ENCODE measurements at regions not wholly inside any gene's neighbourhood (a gene's known extent, or its start where the extent isn't known, plus 50 kb on each side); places are given as distances from the start of the nearest gene placed in this dataset.

- Histone ChIP-seq H3K36me3 (ENCODE audit: control insufficient read depth in 1 of 2, insufficient read depth in 2 of 2, low read length in 2 of 2) (no peaks in the 10 kb centered on the region), H4K20me1 (ENCODE audit: insufficient read depth) (no peaks in the 10 kb centered on the region), H3K27me3 (ENCODE audit: insufficient read depth, low read length) (no peaks in the 10 kb centered on the region), H3K9ac (ENCODE audit: low read length) (no peak overlapping the region), H3K79me2 (ENCODE audit: insufficient read depth, low read length) (no peaks in the 10 kb centered on the region), H2AFZ (ENCODE audit: low read depth, low read length, poor library complexity, severe bottlenecking) (no peak overlapping the region), H3K4me1 (ENCODE audit: control insufficient read depth in 1 of 2, insufficient read depth in 2 of 2, low read length in 2 of 2) (no peaks in the 10 kb centered on the region), H3K4me2 (ENCODE audit: low read length) (no peak overlapping the region), H3K4me3 (replicated peaks in 1 of 2; ENCODE audit: low read depth in 1 of 2, low read length in 2 of 2) (no peak overlapping the region), H3K9me2 (ENCODE audit: insufficient read depth) (no peaks in the 10 kb centered on the region), H3K9me3 (ENCODE audit: control insufficient read depth in 1 of 2, insufficient read depth in 1 of 2, low read depth in 1 of 2, low read length in 2 of 2) (peaks cover 8 to 11% of the 10 kb centered on the region in 2 experiments; a peak in 2 of 4 replicates), H3K27ac (ENCODE audit: low read depth, low read length) (no peak overlapping the region)
- ATAC-seq, result no peak
- TF ChIP-seq MAX (IDR thresholded peaks at IDR 0.05) (no peak), ZFX (IDR thresholded peaks at IDR 0.05) (no peak), EGR1 (IDR thresholded peaks at IDR 0.05; ENCODE audit: low read depth) (no peak), ELF1 (IDR thresholded peaks at IDR 0.05; ENCODE audit: borderline replicate concordance, low read depth) (no peak), REST (IDR thresholded peaks at IDR 0.05; ENCODE audit: low read depth) (no peak), POLR2A (IDR thresholded peaks at IDR 0.05; ENCODE audit: borderline replicate concordance, extremely low read depth, insufficient read depth, insufficient read length) (no peak)
- intact Hi-C loops (cut with micrococcal nuclease), result no loop called here
- CTCF ChIA-PET, result no interaction called here
- RAD21 ChIA-PET (ENCODE audit: low non-redundant PET in 1 of 2, low total read pairs in 2 of 2, uncharacterized antibody in 2 of 2, unreplicated experiment in 2 of 2), result no interaction called here
- POLR2A ChIA-PET, result no interaction called here
- BruUV-seq (replicated peaks), result no TSS peak
- DNase-seq (ENCODE audit: low read depth, low spot score), result no peak
Observed at GRCh38 chr16:6157806-6158205, 1060.2 kb upstream of the EEF2KMT start.

DNA sequence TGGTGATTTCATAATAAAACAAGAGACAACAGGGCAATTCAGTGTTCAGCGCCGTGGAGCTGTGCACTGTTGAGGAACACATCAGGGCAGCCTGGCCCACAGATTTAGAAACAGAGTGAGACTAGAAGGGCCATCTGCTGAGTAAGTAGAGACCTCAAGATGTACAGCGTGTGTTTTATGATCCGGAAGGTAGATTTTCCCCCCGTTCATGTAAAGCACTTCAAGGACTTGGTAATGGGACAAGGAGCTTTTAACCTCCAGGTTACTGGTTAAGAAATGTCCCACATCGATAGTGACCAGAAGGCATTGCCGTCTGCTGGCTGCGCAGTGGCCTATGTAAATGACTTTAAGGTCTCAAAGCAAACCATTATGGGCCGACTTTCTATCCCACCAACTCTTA is 1057.7 kb upstream of the EEF2KMT start:
- no peak overlapping the region for H2AFZ ChIP-seq (ENCODE audit: low read depth, low read length, poor library complexity, severe bottlenecking)
- DNase-seq (ENCODE audit: low read depth, low spot score) (no peak), ATAC-seq (no peak)
- H3K9ac ChIP-seq (ENCODE audit: low read length), result no peak overlapping the region
- intact Hi-C loops (cut with micrococcal nuclease), result no loop called here
- H3K4me1 ChIP-seq (ENCODE audit: control insufficient read depth in 1 of 2, insufficient read depth in 2 of 2, low read length in 2 of 2), result no peaks in the 10 kb centered on the region
- H3K79me2 ChIP-seq (ENCODE audit: insufficient read depth, low read length), result no peaks in the 10 kb centered on the region
- H3K9me2 ChIP-seq (ENCODE audit: insufficient read depth), result no peaks in the 10 kb centered on the region
- no peaks in the 10 kb centered on the region for H3K36me3 ChIP-seq (ENCODE audit: control insufficient read depth in 1 of 2, insufficient read depth in 2 of 2, low read length in 2 of 2)
- RAD21 ChIA-PET (ENCODE audit: low non-redundant PET in 1 of 2, low total read pairs in 2 of 2, uncharacterized antibody in 2 of 2, unreplicated experiment in 2 of 2), result no interaction called here
- H3K27ac ChIP-seq (ENCODE audit: low read depth, low read length), result no peak overlapping the region
- H3K4me2 ChIP-seq (ENCODE audit: low read length), result no peak overlapping the region
- BruUV-seq (replicated peaks), result no TSS peak
- H3K27me3 ChIP-seq (ENCODE audit: insufficient read depth, low read length), result no peaks in the 10 kb centered on the region
- CTCF ChIA-PET, result no interaction called here
- H3K4me3 ChIP-seq (replicated peaks in 1 of 2; ENCODE audit: low read depth in 1 of 2, low read length in 2 of 2), result no peak overlapping the region
- peaks cover 3 to 12% of the 10 kb centered on the region in 2 experiments; a peak in 2 of 4 replicates for H3K9me3 ChIP-seq (ENCODE audit: control insufficient read depth in 1 of 2, insufficient read depth in 1 of 2, low read depth in 1 of 2, low read length in 2 of 2)
- POLR2A ChIA-PET, result no interaction called here
- H4K20me1 ChIP-seq (ENCODE audit: insufficient read depth), result no peaks in the 10 kb centered on the region
- TF ChIP-seq POLR2A (IDR thresholded peaks at IDR 0.05; ENCODE audit: borderline replicate concordance, extremely low read depth, insufficient read depth, insufficient read length), result no peak
- TF ChIP-seq, protein P1, sequence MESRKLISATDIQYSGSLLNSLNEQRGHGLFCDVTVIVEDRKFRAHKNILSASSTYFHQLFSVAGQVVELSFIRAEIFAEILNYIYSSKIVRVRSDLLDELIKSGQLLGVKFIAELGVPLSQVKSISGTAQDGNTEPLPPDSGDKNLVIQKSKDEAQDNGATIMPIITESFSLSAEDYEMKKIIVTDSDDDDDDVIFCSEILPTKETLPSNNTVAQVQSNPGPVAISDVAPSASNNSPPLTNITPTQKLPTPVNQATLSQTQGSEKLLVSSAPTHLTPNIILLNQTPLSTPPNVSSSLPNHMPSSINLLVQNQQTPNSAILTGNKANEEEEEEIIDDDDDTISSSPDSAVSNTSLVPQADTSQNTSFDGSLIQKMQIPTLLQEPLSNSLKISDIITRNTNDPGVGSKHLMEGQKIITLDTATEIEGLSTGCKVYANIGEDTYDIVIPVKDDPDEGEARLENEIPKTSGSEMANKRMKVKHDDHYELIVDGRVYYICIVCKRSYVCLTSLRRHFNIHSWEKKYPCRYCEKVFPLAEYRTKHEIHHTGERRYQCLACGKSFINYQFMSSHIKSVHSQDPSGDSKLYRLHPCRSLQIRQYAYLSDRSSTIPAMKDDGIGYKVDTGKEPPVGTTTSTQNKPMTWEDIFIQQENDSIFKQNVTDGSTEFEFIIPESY (IDR thresholded peaks at IDR 0.05; ENCODE audit: extremely low read depth, insufficient replicate concordance, low read length), result no peak
- TF ChIP-seq SP1 (IDR thresholded peaks at IDR 0.05; ENCODE audit: low read depth), result no peak
- TF ChIP-seq EZH2 (IDR thresholded peaks at IDR 0.05), result no peak
- TF ChIP-seq ELF1 (IDR thresholded peaks at IDR 0.05; ENCODE audit: borderline replicate concordance, low read depth), result no peak
- no peak for TF ChIP-seq REST (IDR thresholded peaks at IDR 0.05; ENCODE audit: low read depth)
- TF ChIP-seq MAX (IDR thresholded peaks at IDR 0.05), result no peak
- TF ChIP-seq POLR2AphosphoS5 (IDR thresholded peaks at IDR 0.05; ENCODE audit: low read depth, low read length), result no peak
